ENCODE measurements at regions not wholly inside any gene's neighbourhood (a gene's known extent, or its start where the extent isn't known, plus 50 kb on each side); places are given as distances from the start of the nearest gene placed in this dataset.

- no peak for DNase-seq
Observed at GRCh38 chr3:110774496-110775265, 296.9 kb upstream of the NECTIN3 start.

GRCh38 chr3:110779581-110779980 lies 292.0 kb upstream of the NECTIN3 start:
- DNase-seq: no peak

DNA sequence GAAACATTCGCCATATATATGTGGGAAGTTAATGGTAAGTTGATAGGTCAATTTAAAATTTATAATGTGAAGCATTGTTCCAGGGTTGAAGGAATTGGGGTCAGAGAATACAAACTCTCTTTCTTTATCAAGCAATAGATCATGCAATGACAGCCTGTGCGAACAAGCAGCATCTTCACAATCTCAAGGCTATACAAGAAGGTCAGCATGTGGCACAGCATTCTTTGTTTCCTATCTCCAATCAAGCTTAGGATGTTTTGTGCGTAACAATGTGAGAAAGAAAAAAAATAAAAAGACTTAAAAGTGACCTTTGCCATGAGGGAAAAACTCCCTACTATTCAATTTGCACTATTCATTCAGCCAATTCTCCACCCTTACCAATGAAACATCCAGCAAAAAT lies 288.1 kb upstream of the NECTIN3 start:
- DNase-seq: no peak

DNA sequence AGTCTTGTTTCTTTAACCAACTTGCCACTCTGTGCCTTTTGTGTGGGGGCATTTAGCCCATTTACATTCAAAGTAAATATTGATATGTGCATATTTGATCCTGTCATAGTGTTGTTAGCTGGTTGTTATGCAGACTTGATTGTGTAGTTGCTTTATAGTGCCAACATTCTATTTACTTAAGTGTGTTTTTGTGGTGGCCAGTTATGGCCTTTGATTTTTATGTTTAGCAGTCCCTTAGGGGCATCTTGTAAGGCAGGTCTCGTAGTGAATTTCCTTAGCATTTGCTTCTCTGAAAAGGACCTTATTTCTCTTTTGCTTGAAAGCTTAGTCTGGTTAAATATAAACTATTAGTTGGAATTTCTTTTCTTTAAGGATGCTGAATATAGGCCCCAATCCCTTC lies 282.8 kb upstream of the NECTIN3 start:
- no peak for DNase-seq

DNA sequence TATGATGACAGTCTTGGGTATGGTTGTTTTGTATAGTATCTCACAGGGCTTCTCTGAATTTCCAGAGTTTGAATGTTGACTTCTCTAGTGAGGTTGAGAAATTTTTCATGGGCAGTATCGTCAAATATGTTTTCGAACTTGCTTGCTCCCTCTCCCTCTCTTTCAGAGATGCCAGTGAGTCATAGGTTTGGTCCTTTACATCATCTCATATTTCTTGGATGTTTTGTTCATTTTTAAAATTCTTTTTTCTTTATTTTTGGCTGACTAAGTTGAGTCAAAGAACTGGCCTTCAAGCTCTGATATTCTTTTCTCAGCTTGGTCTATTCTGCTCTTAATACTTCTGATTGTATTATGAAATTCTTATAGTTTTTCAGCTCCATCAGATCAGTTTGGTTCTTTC lies 282.3 kb upstream of the NECTIN3 start:
- DNase-seq: no peak

GRCh38 chr3:110790631-110791030 lies 281.0 kb upstream of the NECTIN3 start:
- DNase-seq: no peak

DNA sequence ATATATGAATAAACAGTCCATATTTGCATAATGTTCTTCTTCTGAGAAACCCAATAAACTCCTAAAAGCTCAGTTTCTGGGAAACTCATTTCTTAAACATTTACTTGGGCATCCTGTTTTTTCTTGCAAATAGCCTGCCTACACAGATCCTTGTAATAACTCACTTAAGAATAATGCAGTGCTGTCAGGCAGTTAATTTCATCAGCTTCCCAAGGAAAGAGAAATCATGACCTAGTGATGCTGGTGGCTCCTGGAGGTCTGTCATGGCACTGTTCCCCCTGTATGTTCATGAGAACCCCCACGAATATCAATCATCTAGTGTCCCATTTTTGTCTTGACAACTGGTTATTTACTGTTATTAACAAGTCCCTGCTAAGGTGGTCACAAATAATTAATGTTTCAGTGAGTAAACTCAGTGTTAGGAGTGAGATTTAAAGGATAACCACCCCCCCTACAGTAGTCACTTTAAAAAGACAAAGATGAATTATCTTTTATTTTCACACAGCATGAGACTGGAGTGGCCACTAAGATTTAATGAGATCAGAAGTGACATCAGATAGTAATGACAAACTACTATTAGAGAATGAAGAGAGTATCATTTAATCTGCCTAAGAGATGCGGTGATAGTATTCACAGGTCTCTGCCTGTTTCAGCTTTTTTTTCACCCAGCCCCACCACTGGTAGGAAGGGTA lies 279.5 kb upstream of the NECTIN3 start:
- no peak for DNase-seq

GRCh38 chr3:110793611-110794010 lies 278.0 kb upstream of the NECTIN3 start:
- DNase-seq: no peak

GRCh38 chr3:110795163-110795562 lies 276.5 kb upstream of the NECTIN3 start:
- no peak for DNase-seq

DNA sequence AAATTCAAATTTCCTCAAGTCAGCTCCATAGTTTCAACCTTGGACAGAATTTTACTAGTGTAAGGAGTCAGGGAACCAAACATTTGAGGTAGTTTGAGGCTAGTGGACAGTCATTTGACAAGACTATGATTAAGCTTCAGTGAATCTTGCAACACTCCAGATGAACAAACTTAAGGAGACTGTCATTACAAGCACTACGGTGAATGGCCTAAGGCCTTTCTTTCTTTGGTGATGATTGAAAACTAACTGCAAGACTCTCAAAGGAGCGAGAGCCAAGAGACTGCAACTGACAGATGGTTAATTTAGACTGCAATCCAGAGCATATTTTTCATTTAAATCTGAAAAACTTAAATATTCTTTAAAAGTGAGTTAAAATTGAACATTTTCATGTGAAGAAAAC lies 272.3 kb upstream of the NECTIN3 start:
- DNase-seq: no peak

DNA sequence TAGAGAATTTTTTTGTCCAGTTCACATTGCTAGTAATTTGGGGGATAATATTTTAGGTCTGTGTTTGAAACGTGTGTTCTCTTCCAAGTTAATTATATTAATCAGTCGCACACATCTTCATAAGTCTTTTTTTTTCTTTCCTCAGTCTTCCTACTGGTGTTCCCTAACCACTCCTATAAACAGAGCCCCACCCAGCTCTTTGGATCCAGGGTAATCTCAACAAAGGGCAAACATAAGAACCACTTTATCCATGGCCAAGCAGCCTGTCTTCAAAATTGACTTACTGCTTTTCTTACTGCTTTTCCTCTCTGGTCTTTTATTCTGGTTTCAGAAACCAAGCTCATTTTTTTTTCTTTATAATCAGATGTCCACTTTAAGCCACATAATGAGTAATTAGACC lies 266.8 kb upstream of the NECTIN3 start:
- DNase-seq: no peak

DNA sequence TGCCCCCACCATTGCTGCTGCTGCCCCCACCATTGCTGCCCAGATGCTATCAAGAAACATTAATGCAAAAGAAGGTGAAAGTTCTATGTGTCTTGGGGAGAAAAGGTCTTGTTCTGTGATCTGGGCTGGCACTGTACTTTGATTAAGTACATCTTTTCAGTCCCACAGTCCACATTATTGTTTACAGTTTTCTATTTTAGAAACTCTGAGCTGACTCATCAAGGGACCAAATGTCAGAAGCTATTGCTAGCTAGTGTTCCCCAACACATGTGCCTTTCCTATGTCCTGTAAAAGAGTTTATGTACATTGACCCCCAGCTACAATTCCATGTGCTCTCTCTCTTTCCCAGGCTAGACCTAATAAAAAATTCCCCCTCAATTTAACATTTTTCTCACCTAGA lies 264.7 kb upstream of the NECTIN3 start:
- no peak for DNase-seq

GRCh38 chr3:110808630-110809029 lies 263.0 kb upstream of the NECTIN3 start:
- no peak for DNase-seq

- no peak for DNase-seq
Observed at GRCh38 chr3:110810356-110810755, 261.3 kb upstream of the NECTIN3 start.

- no peak for DNase-seq
Observed at GRCh38 chr3:110811050-110811449, 260.6 kb upstream of the NECTIN3 start.

GRCh38 chr3:110813541-110813940 lies 258.1 kb upstream of the NECTIN3 start:
- no peak for DNase-seq

GRCh38 chr3:110814170-110815007 lies 257.2 kb upstream of the NECTIN3 start:
- DNase-seq: no peak

DNA sequence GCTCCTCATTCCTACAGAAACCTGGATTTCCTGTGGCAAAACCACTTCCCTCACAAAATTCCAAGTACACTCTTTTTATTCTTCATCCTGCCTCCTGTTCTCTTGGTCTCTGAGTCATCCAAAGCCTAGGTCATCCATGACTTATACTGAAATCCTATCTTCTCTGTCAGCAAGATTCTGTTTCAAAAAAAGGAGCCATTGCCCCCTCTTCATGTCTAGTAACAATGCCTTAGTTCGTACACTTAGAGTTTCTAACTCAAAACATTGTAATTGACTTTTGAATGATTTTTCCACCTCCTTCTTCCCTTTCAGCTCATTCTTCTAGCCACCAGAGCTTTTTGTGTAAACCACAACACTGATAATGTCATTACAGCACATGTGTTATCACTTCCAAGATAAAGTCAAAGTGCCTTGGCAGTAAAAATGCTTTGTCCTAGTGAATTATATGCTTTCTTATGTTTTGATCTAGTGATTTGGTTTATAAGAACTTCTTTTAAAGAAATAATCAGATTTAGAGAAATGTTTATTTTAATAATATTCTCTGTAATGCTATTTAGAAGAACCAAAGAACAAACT lies 256.5 kb upstream of the NECTIN3 start:
- DNase-seq: no peak

- no peak for DNase-seq
Observed at GRCh38 chr3:110816008-110816407, 255.6 kb upstream of the NECTIN3 start.

DNA sequence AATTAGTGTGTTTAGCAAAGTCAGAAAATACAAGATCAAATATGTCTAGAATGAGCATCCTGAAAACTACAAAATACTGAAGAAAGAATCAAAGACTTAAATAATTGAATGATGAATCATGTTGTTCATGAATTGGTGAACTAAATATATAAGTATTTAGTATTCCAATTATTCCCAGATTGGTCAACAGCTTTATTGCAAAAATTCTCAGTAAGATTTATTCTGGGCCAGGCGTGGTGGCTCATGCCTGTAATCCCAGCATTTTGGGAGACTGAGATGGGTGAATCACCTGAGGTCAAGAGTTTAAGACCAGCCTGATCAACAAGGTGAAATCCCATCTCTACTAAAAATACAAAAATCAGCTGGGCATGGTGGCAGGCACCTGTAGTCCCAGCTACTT lies 250.0 kb upstream of the NECTIN3 start:
- DNase-seq: no peak

DNA sequence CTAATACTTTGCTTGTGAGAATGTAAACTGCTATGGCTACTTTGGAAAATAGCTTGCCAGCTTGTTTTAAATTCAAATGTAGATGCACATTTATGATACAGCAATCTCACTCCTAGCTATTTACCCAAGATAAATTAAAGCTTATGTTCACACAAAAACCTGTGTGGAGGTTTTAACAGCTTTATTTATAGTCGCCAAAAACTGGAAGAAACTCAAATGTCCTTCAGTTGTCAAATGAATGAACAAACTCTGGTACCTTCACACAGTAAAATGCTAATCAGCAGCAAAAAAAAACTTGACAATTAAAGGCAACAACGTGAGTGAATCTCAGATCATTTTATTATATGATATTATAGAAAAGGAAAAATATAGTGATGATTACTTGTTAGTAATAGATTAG lies 248.6 kb upstream of the NECTIN3 start:
- DNase-seq: no peak

- no peak for DNase-seq
Observed at GRCh38 chr3:110846971-110847370, 224.6 kb upstream of the NECTIN3 start.

- DNase-seq: no peak
Observed at GRCh38 chr3:110849064-110849463, 222.6 kb upstream of the NECTIN3 start.

Measured in NCI-H345 (cell line).